ENCODE measurements at regions not wholly inside any gene's neighbourhood (a gene's known extent, or its start where the extent isn't known, plus 50 kb on each side); places are given as distances from the start of the nearest gene placed in this dataset.
"Not testable (repeated sequence)": the region's sequence is repeated elsewhere in the genome, so short reads cannot be mapped to it uniquely, and the experiment has no call there.

GRCh38 chr6:164339442-164339841 is 924.9 kb downstream of the QKI start:
- TF ChIP-seq POLR2A (IDR thresholded peaks at IDR 0.05); CTCF (IDR thresholded peaks at IDR 0.05 in 4 of 5, conservative IDR thresholded peaks at IDR 0.05 in 1 of 5): not testable (repeated sequence)

Measured in gastrocnemius medialis (tissue), 4 donors.